Breast epithelium (tissue), 4 donors: ENCODE measurements at regions not wholly inside any gene's neighbourhood (a gene's known extent, or its start where the extent isn't known, plus 50 kb on each side); places are given as distances from the start of the nearest gene placed in this dataset.

Source experiments
- DNase-seq, 2 donors: peaks; one replicate each; pipeline ENCODE4 v3.0.0-alpha.2; 2019; ENCODE audit warnings: low spot score in 2 of 2
- H3K27ac ChIP-seq, 2 donors: fragments of 200-600 bp; sonication (generic) in 1 of 2; one replicate each; pipeline ENCODE4 v1.5.1; 2016 to 2019; ENCODE audit warnings: mild to moderate bottlenecking in 1 of 2
- H3K27me3 ChIP-seq, 2 donors: fragments of 200-600 bp; sonication (generic) in 1 of 2; one replicate each; pipeline versions ENCODE4 v1.5.1 to v1.6.0; 2017 to 2019; ENCODE audit warnings: control low read depth in 1 of 2, mild to moderate bottlenecking in 1 of 2
- H3K36me3 ChIP-seq: fragments of 200-600 bp; one replicate; pipeline ENCODE4 v1.5.1; 2019
- H3K4me1 ChIP-seq, 2 donors: fragments of 200-600 bp; sonication (generic); one replicate each; pipeline ENCODE4 v1.5.1; 2016 to 2019; ENCODE audit warnings: control low read depth in 1 of 2
- H3K4me3 ChIP-seq, 3 donors: fragments of 200-600 bp; sonication (generic); 1 replicate in 2 of 3; 2 replicates in 1 of 3; pipeline ENCODE4 v1.5.1; 2016 to 2019; ENCODE audit warnings: mild to moderate bottlenecking in 3 of 3, moderate library complexity in 2 of 3
- H3K9me3 ChIP-seq, 2 donors: fragments of 200-600 bp; sonication (generic) in 1 of 2; one replicate each; pipeline ENCODE4 v1.5.1; 2016 to 2019; ENCODE audit warnings: control low read depth in 1 of 2
- CTCF ChIP-seq, 3 donors: fragments of 450-650 bp; IDR thresholded peaks; one replicate each; pipeline ENCODE4 v1.5.1; 2016 to 2017; ENCODE audit warnings: antibody characterized with exemption in 3 of 3, mild to moderate bottlenecking in 3 of 3, moderate library complexity in 3 of 3
- POLR2A ChIP-seq: fragments of 450-650 bp; IDR thresholded peaks from one replicate; pipeline ENCODE4 v1.6.1; 2016; ENCODE audit warnings: antibody characterized with exemption, mild to moderate bottlenecking, moderate library complexity
- POLR2AphosphoS5 ChIP-seq, 3 donors: sonication (generic); formaldehyde crosslinking; IDR thresholded peaks; one replicate each; pipeline ENCODE4 v1.6.1; 2017; ENCODE audit warnings: antibody characterized with exemption in 3 of 3
- intact Hi-C: fragments of 100-400 bp; cut with DNase I; formaldehyde crosslinking; loops from one replicate; pipeline ENCODE4 v1.15.1; 2023; ENCODE audit warnings: low total_unique reads

GRCh38 chr13:111976474-111977178 lies 90.3 kb upstream of the SOX1 start:
- Histone ChIP-seq H3K27me3 (peaks cover 0 to 44% of the 10 kb centered on the region in 2 donors), H3K9me3 (no peaks in the 10 kb centered on the region), H3K4me3 (no peak overlapping the region), H3K4me1 (no peaks in the 10 kb centered on the region), H3K36me3 (no peaks in the 10 kb centered on the region), H3K27ac (no peak overlapping the region)
- intact Hi-C loops, result no loop called here
- TF ChIP-seq POLR2A (no peak), POLR2AphosphoS5 (IDR thresholded peaks at IDR 0.05) (no peak), CTCF (IDR thresholded peaks at IDR 0.05) (no peak)
- DNase-seq, result no peak

- peaks cover 0 to 45% of the 10 kb centered on the region in 2 donors for H3K27me3 ChIP-seq
- DNase-seq, result no peak
Observed at GRCh38 chr13:111977179-111977506, 89.8 kb upstream of the SOX1 start.

GRCh38 chr13:111978546-111978945 lies 88.4 kb upstream of the SOX1 start:
- no peaks in the 10 kb centered on the region for H3K36me3 ChIP-seq
- H3K27ac ChIP-seq, result no peak overlapping the region
- H3K9me3 ChIP-seq, result no peaks in the 10 kb centered on the region
- no peak overlapping the region for H3K4me3 ChIP-seq
- no peak for DNase-seq
- no peaks in the 10 kb centered on the region for H3K4me1 ChIP-seq
- intact Hi-C loops, result no loop called here
- TF ChIP-seq POLR2A (no peak), CTCF (IDR thresholded peaks at IDR 0.05) (no peak), POLR2AphosphoS5 (IDR thresholded peaks at IDR 0.05) (no peak)
- peaks cover 0 to 36% of the 10 kb centered on the region in 2 donors for H3K27me3 ChIP-seq

More at GRCh38 chr13:111977179-111977506, 89.8 kb upstream of the SOX1 start:
- Histone ChIP-seq H3K4me3 (no peak overlapping the region), H3K27ac (no peak overlapping the region), H3K4me1 (no peaks in the 10 kb centered on the region), H3K9me3 (no peaks in the 10 kb centered on the region), H3K36me3 (no peaks in the 10 kb centered on the region)
- TF ChIP-seq POLR2A (no peak), CTCF (IDR thresholded peaks at IDR 0.05) (no peak), POLR2AphosphoS5 (IDR thresholded peaks at IDR 0.05) (no peak)
- intact Hi-C loops, result no loop called here

GRCh38 chr13:111980146-111980929 lies 86.6 kb upstream of the SOX1 start:
- no peaks in the 10 kb centered on the region for H3K36me3 ChIP-seq
- intact Hi-C loops, result no loop called here
- H3K27me3 ChIP-seq, result peaks cover 0 to 37% of the 10 kb centered on the region in 2 donors
- H3K27ac ChIP-seq, result no peak overlapping the region
- DNase-seq, result no peak
- H3K4me1 ChIP-seq, result no peaks in the 10 kb centered on the region
- TF ChIP-seq CTCF (IDR thresholded peaks at IDR 0.05) (no peak), POLR2A (no peak), POLR2AphosphoS5 (IDR thresholded peaks at IDR 0.05) (no peak)
- no peak overlapping the region for H3K4me3 ChIP-seq
- no peaks in the 10 kb centered on the region for H3K9me3 ChIP-seq

- Histone ChIP-seq H3K27ac (no peak overlapping the region), H3K36me3 (no peaks in the 10 kb centered on the region), H3K27me3 (peaks cover 0 to 37% of the 10 kb centered on the region in 2 donors), H3K4me1 (no peaks in the 10 kb centered on the region), H3K4me3 (no peak overlapping the region), H3K9me3 (no peaks in the 10 kb centered on the region)
- intact Hi-C loops, result no loop called here
- TF ChIP-seq CTCF (IDR thresholded peaks at IDR 0.05), result no peak
- TF ChIP-seq POLR2A, result no peak
- no peak for TF ChIP-seq POLR2AphosphoS5 (IDR thresholded peaks at IDR 0.05)
- no peak for DNase-seq
Observed at GRCh38 chr13:111981006-111981405, 85.9 kb upstream of the SOX1 start.
